ENCODE measurements at regions not wholly inside any gene's neighbourhood (a gene's known extent, or its start where the extent isn't known, plus 50 kb on each side); places are given as distances from the start of the nearest gene placed in this dataset.
"Not testable (repeated sequence)": the region's sequence is repeated elsewhere in the genome, so short reads cannot be mapped to it uniquely, and the experiment has no call there.

DNA sequence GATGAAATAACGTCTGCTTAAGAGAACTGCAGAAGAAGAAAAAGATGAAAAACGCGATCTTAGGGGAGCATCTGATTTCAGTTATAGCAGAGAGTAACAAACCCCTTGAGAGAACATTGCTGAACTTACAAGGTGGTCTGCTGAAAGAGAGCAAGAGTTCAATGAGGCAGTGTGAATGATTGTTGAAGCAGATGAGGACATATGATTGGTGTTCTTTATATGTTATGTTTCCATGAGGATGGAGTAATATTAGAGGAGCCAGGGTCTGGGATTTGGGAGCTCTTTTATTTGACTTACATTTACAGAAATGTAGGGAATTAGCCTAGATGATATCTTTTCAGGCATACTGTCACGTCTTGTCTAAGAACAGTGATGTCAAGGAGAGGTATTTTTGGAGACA lies 1302.0 kb downstream of the KCNT2 start:
- no peak for DNase-seq (ENCODE audit: extremely low read depth, low read depth)

- DNase-seq (ENCODE audit: extremely low read depth, low read depth), result no peak
These were observed 1313.3 kb downstream of the KCNT2 start for GRCh38 chr1:195294911-195295310.

DNA sequence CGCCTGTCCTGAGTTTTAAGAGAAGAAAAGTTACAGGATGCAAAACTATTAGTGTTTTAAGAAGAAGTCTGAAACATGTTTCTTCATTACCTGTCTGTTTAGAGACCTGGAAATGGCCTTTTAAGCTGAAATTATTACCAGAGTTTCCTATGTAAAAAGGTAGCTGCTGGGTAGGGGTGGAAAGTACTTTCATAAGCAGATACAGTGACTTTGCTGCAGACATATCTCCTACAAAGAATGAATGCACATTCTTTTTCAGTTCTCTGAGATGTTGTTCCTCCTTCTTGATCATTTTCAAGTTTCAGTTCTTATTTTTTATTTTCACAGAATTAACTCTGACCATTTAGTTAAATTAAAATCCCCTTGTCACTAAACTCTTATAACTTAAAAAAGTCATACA lies 1329.6 kb downstream of the KCNT2 start:
- DNase-seq (ENCODE audit: extremely low read depth, low read depth), result no peak

DNA sequence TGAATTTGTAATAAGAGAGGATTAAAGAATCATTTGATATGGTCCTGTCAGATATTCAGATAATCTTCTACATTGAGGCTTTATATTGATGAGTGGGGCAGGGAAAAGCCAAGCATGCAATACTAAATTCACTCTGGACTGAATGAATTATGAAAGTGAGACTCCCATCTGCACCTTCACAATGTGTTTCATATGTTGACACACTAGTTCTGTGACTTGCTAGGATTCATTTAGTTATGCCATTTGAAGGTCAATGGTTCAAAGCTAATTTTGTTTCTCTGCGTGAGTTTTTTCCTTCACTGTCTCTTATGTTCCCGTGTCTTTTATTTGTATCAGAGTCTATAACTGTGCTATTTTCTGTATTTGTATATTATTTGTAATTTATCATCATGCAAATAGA lies 1332.5 kb downstream of the KCNT2 start:
- no peak for DNase-seq (ENCODE audit: extremely low read depth, low read depth)

- DNase-seq (ENCODE audit: extremely low read depth, low read depth), result no peak
These were observed 1356.3 kb downstream of the KCNT2 start for GRCh38 chr1:195251900-195252299.

DNA sequence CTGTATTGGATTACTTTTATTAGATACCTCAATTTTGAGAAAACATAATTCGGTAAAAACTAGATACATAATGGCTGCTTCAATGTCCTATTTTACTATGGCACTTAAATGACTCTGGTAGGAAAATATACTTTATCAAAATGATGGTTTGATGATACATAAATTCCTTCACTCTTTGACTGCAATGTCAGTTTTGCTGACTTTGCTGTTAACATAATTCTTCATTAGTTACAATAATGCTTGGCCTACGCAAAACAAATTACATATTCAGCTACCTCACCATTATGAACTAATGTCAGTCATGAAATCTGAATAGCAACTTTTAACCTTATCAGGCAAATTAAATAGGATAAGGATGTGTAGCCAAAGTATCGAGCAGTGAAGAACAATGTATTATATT lies 1364.7 kb downstream of the KCNT2 start:
- DNase-seq (ENCODE audit: extremely low read depth, low read depth), result no peak

DNA sequence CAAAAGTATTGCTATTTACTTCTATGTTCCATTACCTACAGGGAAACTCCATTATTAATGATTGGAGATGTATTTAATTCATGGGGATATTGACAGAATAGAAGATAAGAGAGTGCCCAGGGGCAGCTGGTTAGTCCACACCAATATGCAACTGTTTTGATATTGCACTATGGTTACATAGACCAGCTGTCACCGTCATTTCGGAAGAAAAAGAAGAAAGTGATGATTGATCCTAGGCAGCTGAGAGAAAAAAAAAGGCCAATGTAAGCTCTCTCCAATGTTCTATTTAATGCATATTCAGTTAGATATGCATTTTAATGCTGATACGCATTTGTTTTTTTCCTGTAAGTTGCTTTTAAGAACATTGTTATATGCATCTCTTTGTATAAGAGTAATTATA lies 1367.2 kb downstream of the KCNT2 start:
- DNase-seq (ENCODE audit: extremely low read depth, low read depth), result no peak

DNA sequence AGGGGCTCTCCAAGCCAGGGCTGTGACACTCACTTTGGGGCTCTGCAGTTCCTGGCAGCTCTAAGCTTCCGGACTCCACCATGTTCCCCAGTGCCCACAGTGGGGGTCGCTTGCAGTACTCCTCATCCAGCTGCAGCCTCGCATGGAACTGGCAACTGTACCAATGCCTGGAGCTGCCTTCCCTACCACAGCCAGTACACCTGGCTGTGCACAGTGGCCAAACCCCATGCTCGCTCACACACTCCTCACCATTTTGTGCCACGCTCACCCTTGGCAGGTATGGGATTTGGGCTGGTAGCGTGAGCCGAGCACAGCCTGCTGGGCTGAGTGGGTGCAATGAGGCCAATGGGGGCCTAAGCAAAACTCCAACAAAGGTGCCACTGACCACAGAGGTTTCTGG lies 1369.9 kb downstream of the KCNT2 start:
- DNase-seq (ENCODE audit: extremely low read depth, low read depth), result no peak

DNA sequence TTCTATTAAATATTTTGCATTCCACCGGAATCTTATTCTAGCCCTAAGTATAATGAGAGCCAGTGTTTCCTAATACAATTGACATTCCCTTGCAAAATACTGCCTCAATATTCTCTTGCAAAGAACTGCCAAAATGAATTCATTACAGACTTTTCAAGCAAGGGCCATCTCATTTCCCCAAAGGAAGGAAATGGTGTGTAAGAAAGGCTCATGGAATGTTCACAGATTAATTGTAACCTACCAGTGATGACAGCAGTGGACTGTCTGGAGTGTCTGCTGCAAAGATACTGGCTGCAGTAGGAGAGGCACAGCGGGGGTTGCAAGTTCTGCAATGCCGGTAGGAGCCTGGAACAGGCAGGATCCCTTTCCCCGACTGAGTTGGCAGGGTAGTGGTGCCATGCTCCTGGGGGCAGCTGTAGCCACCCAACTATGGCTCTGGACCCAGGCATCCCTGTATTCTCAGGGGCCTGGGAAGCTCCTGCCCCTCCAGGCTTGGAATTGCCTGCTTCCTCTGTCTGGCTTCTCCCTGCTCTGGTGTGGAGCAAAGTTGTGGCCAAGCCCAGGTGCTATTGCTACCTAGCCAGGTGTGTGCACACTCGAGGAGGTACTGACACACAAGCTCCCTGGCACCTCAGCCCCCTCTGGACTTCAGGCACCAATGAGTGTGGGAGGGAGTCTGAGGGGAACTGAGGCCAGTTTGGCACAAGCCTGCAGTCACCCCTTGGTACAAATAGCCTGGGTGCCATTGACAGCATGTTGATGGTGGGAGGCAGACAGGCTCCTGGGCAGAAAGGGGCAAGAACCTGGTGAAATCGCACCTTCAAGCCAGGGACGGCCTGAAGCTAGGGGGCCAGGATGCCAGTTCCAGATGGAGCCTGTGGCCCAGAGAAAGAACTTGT lies 1371.0 kb downstream of the KCNT2 start:
- no peak for DNase-seq (ENCODE audit: extremely low read depth, low read depth)

- no peak for DNase-seq (ENCODE audit: extremely low read depth, low read depth)
These were observed 1389.6 kb downstream of the KCNT2 start for GRCh38 chr1:195218428-195219212.

DNA sequence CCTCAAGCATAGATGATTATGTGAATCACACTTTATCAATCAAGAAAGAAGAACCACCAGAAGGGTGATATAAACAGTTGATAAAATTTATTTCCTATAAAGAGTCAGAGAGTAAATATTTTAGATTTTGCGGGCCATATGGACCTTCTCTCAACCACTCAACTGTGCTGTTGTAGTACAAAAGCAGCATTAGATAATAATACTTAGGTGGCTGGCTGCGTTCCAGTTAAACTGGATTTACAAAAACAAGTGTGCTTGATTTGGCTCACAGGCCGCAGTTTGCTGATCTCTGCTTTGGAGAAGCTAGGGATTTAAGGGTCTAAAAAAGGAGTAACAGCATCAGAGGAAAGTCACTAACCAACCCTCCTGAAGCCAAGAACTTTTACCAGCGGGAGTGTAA lies 1406.0 kb downstream of the KCNT2 start:
- no peak for DNase-seq (ENCODE audit: extremely low read depth, low read depth)

DNA sequence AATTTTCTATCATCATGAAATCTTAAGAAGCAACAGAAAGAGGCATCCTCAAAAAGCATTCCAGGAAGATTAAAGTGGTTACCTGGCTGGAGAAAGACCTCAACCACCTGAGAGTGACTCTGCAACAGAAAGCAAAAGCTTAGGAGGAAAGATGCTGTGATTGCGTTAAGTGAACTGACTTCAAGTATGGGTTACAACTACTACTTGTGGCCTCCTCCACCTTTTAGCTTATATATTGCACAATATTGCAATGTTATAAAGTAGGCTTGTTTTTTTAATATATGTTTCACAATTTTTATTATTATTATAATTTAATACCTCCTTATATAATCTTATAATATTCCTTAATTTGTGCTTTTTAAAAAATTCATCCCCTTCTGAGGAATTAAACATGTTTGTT lies 1407.5 kb downstream of the KCNT2 start:
- no peak for DNase-seq (ENCODE audit: extremely low read depth, low read depth)

- no peak for DNase-seq (ENCODE audit: extremely low read depth, low read depth)
These were observed 1411.1 kb downstream of the KCNT2 start for GRCh38 chr1:195197116-195197515.

DNA sequence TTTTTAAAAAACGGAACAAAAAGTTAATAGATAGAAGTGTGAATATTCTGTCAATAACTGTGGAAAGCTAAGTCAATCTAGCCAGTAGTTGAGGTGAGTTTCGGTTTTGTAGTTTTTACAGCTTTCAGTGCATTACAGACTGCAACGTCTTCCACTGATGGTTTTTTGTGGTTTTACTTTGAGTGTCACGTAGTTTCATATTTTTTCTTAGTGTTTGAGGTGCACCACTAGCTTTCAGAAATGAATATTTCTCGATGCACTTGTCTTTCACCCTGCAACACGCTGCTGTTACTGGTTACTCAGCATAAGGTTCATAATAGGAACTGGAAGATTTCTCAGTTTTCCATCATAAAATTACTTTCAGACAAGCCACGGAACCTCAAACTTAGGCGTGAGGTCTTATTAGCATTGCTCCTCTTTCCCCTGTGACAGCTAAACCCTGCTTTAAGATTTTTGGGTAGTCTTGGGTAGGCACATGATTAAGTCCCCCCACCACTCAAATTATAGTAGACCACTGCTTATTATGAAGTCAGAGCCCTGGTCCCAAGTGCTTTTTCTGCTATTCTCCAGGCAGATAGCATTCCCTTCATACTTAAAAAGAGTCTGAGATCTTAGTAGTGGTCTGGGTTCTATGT lies 1412.7 kb downstream of the KCNT2 start:
- DNase-seq (ENCODE audit: extremely low read depth, low read depth), result no peak

GRCh38 chr1:195193134-195193533 lies 1415.1 kb downstream of the KCNT2 start:
- DNase-seq (ENCODE audit: extremely low read depth, low read depth), result no peak

GRCh38 chr1:195188821-195189220 lies 1419.4 kb downstream of the KCNT2 start:
- no peak for DNase-seq (ENCODE audit: extremely low read depth, low read depth)

DNA sequence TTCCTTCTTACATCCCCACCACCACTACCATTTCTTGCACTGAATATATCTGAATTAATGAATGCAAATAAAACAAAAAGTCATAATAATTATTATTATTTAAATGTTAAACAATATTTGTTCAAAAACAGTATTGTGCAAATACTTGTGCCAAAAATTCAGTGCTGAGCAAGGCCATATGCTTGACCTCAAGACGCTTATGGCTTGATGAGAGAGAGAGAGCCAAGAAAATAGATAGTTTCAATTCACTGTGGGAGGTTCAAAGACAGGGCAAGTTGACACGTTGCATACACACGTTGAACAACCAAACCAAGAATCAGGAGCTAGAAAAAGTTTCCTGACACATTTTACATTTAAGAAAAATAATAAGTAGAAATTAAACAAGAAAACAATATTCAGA lies 1421.7 kb downstream of the KCNT2 start:
- no peak for DNase-seq (ENCODE audit: extremely low read depth, low read depth)

DNA sequence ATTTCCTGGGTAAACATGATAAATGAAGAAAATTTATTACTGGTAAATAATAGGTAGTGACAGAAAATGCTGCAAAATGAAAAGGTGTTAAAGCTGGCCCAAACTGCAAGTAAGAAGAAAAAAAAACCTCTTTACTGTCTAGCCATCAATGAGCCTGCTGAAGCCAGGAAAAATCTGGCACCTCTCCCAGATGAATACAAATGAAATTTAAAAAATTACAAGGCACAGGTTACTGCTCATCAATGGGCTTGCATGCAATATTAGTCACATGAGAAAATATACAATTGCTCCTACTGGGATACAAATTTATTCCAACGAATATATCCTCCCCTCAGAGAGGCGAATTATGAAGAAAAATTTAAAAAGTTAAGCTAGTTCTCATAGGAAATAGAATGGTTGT lies 1422.5 kb downstream of the KCNT2 start:
- DNase-seq (ENCODE audit: extremely low read depth, low read depth), result no peak

- no peak for DNase-seq (ENCODE audit: extremely low read depth, low read depth)
These were observed 1422.9 kb downstream of the KCNT2 start for GRCh38 chr1:195185321-195185720.

GRCh38 chr1:195173753-195174152 lies 1434.5 kb downstream of the KCNT2 start:
- DNase-seq (ENCODE audit: extremely low read depth, low read depth), result no peak

- DNase-seq (ENCODE audit: extremely low read depth, low read depth), result not testable (repeated sequence)
These were observed 1448.4 kb downstream of the KCNT2 start for GRCh38 chr1:195159795-195160194.

GRCh38 chr1:195158091-195158490 lies 1450.1 kb downstream of the KCNT2 start:
- no peak for DNase-seq (ENCODE audit: extremely low read depth, low read depth)
